MM.1S (cell line): ENCODE measurements at regions not wholly inside any gene's neighbourhood (a gene's known extent, or its start where the extent isn't known, plus 50 kb on each side); places are given as distances from the start of the nearest gene placed in this dataset.

Experiments
- EZH2 ChIP-seq: fragments of 300-600 bp; sonication (generic); optimal IDR thresholded peaks from 2 replicates; pipeline ENCODE3; 2017; ENCODE audit warnings: low read depth, mild to moderate bottlenecking, antibody characterized with exemption, low read length, mixed read lengths
- EZH2phosphoT487 ChIP-seq: fragments of 300-600 bp; sonication (generic); IDR thresholded peaks from 2 replicates; pipeline ENCODE4 v1.6.1; 2018; ENCODE audit warnings: antibody characterized with exemption, low read length
- TF ChIP-seq, protein P1 (sequence below): fragments of 300-600 bp; sonication (generic); IDR thresholded peaks from 2 replicates; pipeline ENCODE4 v1.5.1; 2016; ENCODE audit warnings: antibody characterized with exemption, low read length, mixed read lengths

DNA sequence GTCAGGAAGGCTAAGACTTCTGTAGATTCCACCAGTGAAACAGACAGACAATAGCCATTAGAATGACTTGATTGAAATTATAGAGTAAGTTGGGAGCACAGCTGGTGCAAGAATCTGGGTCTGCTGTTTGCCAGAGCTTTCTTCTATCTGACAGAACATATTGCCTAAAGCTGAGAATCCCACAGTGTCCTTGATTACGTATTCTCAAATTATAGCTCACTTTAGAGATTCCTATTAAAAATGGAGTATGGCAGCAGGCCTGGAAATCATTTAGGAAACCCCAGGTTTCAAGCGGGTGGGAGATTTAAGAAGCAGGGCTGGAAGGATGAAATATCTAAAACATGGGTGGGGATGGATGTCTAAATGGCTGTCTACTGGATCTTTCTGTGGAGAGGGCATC is 639.7 kb upstream of the CXADR start:
- TF ChIP-seq, protein P1, sequence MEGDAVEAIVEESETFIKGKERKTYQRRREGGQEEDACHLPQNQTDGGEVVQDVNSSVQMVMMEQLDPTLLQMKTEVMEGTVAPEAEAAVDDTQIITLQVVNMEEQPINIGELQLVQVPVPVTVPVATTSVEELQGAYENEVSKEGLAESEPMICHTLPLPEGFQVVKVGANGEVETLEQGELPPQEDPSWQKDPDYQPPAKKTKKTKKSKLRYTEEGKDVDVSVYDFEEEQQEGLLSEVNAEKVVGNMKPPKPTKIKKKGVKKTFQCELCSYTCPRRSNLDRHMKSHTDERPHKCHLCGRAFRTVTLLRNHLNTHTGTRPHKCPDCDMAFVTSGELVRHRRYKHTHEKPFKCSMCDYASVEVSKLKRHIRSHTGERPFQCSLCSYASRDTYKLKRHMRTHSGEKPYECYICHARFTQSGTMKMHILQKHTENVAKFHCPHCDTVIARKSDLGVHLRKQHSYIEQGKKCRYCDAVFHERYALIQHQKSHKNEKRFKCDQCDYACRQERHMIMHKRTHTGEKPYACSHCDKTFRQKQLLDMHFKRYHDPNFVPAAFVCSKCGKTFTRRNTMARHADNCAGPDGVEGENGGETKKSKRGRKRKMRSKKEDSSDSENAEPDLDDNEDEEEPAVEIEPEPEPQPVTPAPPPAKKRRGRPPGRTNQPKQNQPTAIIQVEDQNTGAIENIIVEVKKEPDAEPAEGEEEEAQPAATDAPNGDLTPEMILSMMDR, result no peak
- TF ChIP-seq EZH2 (no peak), EZH2phosphoT487 (no peak)
